Glomerular endothelial cell (primary cell): ENCODE measurements at regions not wholly inside any gene's neighbourhood (a gene's known extent, or its start where the extent isn't known, plus 50 kb on each side); places are given as distances from the start of the nearest gene placed in this dataset.
"Not testable (repeated sequence)": the region's sequence is repeated elsewhere in the genome, so short reads cannot be mapped to it uniquely, and the experiment has no call there.

Experiments used
- DNase-seq: peaks from one replicate; pipeline ENCODE4 v3.0.0-alpha.2; 2011; ENCODE audit warnings: low read depth, low spot score; ENCODE audit errors: extremely low read depth

DNA sequence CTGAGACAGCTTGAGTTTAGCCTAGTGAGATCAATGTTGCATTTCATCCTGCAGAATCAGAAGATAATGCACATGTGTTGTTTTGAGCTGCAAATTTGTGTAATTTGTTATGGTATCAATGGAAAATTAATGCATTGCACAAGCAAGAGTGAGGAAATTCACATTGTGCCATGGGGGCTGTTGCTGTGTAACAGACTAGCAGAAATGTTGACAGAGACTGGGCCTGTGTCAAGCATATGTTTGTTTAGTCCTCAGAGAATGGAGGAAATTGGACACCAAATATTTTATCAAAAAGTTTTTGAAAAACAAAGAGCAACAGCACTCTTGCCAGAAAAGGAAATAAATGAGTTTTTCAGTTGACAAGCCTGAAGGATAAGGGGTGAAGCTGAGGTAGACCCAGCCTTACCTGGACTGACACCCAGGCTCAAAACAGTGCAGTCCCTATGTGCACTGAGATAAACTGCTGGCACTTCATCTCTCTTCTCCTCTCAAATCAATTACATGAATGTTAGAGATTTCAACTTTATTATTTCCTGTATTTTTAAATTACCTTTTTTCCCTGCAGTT lies 1150.0 kb downstream of the FSCB start:
- no peak for DNase-seq

DNA sequence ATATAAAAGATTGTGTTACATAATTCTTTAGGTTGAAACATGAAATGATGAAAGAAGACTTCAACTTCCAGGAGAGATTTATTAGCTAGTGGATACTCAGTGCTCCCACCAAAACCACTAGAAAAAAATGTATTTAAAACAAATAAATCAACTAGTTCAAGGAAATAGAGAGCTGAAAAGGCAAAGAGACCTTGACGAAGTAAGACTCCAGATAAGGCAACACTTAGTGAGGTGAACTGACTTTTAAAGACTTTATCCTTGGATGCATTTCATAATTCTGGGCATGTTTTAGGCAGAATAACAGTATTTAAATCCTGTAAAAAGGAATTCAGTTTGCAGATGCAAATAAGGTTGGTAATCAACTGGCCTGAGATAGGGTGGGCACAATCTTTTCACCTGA lies 1150.7 kb downstream of the FSCB start:
- no peak for DNase-seq

DNA sequence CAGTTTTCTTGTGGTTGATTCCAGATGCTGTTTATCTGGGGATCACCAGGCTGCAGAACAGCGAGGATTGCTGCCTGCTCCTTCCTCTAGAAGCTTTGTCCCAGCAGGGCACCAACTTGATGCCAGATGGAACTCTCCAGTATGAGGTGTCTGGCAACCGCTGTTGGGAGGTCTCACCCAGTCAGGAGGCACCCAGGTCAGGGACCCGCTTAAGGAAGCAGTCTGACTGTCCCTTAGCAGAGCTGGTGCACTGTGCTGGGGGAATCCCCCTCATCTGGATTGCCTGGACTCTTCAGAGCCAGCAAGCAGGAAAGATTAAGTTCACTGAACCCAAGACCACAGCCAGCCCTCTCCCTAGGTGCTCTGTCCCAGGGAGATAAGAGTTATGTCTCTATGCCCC lies 1165.2 kb downstream of the FSCB start:
- no peak for DNase-seq

DNA sequence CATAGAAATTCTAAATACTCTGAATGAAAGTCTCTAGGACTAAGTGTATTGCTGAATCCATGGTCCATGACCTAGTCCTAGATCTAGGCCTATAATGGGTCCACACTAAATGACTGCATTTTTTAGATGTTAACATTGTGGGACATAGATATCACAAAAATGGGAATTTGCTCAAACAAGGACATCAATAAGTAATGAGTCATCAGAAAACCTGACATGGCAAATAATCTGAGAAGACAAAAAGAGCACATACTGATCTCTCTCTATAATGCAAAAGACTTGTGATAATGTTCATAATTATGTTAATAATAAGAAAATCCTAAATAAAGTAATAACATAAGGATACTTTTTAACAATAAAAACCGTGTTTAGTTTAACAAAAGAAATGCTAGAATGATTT lies 1168.4 kb downstream of the FSCB start:
- no peak for DNase-seq

DNA sequence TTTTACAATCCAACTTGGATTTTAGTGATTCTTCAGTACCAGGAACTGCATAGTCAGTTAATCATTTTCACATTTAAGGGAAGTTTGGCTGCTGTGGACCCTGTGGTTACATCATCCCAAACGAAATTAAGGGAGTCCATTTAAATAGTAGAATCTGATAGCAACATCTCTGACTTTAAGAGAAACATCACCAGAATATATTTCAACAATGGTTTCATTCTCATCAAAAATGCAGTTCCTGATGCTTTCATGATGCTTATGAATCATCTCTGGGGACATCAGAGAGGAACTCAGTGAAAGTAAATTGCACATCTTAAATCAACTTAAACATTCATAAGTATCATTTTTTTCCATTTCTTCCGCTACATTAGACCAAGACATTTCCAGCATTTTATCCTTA lies 1170.7 kb downstream of the FSCB start:
- no peak for DNase-seq

DNA sequence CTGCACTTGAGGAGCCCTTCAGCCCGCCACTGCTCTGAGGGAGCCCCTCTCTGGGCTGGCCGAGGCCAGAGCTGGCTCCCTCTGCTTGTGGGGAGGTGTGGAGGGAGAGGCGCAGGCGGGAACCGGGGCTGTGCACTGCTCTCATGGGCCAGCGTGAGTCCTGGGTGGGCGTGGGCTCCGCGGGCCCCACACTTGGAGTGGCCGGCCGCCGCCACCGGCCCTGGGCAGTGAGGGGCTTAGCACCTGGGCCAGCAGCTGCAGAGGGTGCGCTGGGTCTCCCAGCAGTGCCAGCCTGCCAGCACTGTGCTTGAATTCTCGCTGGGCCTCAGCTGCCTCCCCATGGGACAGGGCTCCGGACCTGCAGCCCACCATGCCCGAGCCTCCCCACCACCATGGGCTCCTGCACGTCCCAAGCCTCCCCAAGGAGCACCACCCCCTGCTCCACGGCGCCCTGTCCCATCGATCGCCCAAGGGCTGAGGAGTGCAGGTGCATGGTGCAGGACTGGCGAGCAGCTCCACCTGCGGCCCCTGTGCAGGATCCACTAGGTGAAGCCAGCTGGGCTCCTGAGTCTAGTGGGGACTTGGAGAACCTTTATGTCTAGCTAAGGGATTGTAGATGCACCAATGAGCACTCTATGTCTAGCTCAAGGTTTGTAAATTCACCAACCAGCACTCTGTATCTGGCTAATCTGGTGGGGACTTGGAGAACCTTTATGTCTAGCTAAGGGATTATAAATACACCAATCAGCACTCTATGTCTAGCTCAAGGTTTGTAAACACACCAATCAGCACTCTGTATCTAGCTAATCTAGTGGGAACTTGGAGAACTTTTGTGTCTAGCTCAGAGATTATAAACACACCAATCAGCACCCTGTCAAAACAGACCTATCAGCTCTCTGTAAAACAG lies 1180.3 kb downstream of the FSCB start:
- DNase-seq, result not testable (repeated sequence)

DNA sequence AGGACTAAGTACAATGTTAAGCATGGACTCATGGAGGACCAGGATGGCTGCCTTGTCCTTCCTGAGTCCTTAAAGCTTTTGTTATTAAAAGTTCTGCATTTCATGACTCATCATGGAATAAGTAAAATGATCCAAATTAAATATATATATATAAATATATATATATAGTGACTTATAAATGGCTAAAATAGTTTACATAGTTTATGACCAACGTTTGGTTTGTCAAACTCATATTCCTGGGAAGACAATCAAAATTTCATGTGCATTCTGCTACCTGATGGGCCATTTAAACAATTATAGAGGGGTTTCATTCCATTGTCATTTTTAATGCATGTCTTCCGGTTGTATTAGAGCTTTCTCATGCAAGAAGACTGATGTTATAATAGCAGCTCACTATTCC lies 1190.7 kb downstream of the FSCB start:
- no peak for DNase-seq

DNA sequence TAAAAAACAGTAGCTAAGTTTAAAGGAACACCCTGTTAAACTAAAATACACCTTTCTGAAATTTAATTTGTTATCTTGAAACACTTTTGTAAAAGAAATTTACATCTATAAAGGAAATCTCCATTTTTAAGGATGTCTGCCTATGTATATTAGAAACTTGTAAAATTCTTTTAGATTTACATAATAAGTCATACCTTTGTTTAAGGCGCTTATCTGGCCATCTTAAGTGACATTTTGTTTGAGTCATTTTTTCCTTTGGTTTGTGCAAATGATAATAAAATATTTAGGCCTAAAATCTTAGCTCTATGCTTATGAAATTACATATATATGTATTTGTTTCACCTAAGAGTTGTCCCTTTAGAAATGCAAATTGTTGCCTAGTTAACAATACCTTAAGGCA lies 1193.4 kb downstream of the FSCB start:
- no peak for DNase-seq

DNA sequence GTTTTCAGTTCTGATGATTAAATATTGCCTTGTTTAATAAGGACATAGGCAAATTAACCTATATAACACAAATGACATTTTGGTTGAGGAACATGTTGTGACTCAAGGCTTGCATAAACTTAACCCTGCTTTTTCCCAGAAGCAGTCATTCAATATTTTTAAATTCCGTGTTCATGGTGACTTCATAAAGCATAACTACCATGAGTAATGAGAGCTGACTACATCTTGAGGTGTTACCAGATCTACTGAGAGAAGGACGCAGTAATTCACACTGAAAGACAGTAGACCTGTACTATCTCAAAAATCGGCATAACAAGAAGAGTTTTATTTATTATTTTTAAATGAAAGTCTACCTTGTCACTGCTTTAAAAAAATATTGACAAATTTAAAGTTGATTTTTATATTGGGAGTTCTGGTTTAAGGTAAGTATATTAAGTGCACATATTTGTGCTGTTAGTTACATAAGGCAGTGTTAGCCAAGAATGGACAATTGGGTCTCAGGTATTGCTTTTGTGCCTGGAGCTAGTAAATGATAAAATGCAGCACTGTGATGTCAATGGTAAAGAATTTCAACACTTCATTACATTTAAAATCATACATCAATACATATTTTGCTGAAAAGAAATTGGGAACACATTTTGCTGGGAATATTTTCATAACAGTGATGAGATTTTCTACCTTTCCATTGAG lies 1198.5 kb downstream of the FSCB start:
- no peak for DNase-seq

DNA sequence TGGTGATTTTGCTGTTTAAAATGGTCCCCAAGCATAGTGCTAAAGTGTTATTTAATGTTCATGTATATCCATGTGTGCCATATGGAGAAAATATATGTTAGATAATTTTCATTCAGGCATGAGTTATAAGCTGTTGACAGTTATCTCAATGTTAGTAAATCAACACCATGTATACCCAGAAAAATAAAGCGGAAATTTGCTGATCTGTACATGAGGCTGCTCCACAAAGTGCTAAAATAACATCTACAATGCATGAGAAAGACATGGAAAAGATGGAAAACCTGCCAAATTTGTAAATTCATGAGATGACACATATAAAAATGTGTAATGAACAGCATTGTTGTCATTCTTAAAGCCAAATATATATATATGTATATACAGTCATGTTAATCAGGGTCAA lies 1199.2 kb downstream of the FSCB start:
- DNase-seq, result no peak

DNA sequence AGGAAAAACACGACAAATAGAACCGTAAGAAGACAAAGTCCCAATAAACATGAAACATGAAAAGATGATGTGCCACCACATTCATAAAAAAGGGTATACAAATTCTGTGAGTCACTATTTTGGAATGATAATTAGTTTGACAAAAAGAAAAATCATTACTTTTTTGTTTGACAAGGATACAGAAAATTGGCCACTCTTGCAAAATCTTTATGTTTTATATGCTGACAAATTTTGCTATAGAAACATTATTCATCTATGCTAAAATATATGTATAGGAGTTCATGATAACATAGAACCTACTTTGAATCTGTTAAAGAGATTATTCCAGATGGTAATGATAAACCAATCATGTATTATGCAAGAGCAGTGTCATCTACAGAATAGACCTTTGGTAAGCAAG lies 1201.0 kb downstream of the FSCB start:
- no peak for DNase-seq

DNA sequence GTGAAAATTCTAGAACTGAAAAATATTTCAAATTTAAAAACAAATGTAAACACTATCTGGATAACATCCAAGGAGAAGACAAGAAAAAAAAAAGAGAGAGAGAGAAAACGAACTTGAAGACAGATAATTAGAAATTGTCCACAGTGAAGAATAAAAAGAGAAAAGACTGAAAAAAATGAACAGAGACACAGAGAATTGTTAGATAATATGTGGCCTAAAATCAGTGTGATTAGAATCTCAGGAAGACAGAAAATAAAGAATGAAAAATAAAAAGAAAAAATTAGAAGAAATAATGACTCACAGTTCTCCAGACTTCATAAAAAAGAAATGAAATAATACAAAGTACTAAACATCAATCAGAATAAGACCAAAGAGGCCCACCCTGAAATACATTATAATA lies 1209.3 kb downstream of the FSCB start:
- no peak for DNase-seq

DNA sequence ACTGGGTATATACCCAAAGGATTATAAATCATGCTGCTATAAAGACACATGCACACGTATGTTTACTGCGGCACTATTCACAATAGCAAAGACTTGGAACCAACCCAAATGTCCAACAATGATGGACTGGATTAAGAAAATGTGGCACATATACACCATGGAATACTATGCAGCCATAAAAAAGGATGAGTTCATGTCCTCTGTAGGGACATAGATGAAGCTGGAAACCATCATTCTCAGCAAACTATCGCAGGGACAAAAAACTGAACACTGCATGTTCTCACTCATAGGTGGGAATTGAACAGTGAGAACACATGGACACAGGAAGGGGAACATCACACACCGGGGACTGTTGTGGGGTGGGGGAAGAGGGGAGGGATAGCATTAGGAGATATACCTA lies 1211.0 kb downstream of the FSCB start:
- not testable (repeated sequence) for DNase-seq

DNA sequence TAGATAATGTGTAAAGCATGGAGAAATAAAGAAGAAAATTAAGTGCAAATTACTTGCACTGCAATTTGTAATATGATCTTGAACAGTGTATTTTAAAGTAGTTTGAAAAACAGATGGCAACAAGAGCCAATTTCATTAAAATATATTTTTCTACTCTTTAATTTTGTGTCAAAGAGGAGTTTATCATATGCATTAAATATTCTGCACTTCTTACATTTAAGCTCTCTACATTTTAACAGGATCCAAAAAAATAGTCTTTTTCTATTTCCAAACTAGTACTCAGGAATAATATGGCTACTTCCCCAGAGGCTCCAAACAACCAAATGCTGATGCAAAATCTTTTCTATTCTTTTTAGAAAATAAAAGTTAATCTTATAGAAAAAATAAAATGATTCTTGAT lies 1221.5 kb downstream of the FSCB start:
- no peak for DNase-seq

DNA sequence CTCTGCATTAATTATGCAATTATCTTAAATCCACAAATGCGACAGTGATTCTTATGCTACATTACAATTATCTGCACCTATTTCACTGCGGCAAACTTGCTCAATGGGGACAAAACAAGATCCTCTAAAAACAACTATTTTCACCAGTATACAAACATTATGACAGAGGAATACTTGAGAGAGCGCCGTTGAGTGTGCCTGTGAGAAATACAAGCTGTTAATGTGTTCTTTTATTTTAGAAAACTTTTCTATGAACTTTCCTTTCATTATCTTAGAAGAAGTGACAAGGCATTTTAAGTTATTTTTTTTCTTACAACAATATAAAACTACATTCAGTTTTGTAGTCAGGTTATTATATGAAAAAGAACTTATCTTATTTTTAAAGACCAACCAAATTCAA lies 1247.0 kb downstream of the FSCB start:
- no peak for DNase-seq

DNA sequence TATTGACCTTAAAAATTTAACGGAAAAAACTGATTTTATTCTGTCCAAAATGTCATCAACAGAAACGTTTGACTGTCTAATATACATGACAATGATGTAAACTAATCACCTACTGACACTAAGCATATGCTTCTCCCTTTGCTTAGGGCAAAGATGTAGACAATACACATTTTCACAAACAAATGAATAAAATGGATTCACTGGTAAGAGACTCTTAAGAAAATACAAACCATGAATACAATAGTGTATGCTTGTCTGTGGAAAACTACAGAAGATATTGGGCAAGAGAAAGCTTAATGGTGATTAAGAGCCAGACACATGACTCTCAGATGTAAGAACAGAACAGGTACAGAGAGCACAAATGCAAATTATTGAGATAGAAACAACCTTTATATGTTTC lies 1248.7 kb downstream of the FSCB start:
- DNase-seq, result no peak

DNA sequence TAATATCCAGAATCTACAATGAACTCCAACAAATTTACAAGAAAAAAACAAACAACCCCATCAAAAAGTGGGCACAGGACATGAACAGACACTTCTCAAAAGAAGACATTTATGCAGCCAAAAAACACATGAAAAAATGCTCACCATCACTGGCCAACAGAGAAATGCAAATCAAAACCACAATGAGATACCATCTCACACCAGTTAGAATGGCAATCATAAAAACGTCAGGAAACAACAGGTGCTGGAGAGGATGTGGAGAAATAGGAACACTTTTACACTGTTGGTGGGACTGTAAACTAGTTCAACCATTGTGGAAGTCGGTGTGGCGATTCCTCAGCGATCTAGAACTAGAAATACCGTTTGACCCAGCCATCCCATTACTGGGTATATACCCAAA lies 1250.1 kb downstream of the FSCB start:
- DNase-seq, result not testable (repeated sequence)

DNA sequence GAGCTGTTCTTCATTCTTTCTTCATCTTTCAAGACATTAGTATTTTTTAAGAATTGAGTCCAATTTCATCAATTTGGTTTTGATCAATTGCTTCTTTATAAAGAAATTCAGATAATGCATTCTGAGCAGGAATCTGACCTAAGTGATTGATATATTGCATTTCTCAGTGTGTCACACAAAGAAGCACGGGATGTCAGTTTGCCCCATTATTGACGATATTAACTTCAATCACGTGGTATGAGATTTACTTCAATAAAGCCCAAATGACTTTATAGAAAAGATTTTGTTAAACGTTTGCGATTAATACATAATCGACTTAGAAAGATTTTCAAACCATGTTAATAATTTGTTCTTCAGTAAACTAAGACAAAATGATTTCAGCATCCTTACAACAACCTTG lies 1254.2 kb downstream of the FSCB start:
- no peak for DNase-seq

DNA sequence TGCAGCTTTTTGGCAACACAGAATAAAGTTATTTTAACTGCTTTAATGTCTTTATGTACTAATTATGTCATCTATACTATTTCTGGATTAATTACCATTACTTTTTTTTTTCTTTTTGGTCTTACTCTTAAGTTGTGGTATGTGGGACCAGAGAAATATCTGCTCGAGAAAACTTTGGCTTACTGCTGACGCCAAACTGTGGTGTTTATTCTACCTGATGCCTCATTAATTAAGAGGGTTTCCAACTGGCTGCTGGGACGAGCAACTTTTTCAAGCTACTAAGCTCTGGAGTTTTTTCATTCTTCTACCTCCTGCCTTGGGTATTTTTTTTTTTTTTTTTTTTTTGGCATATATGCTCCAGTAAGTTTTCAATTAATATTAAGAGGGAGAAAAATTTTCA lies 1257.5 kb downstream of the FSCB start:
- DNase-seq, result no peak

DNA sequence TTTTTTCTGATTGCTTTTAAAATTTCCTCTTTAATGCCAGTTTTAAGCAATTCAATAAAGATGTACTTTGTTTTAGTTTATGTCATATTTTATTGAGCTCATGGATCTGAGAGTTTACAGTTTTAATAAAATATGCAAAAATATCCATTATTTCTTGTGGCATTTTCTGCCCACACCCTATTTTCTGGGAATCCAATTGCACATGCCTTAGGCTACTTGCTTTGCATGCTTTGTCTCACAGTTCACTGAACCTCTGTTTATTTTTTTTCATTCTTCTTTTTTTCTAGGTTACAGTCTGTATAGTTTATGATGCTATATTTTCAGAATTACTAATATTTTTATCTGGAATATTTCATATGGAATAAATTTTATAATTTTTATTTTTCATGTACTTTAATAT lies 1258.0 kb downstream of the FSCB start:
- DNase-seq, result no peak

DNA sequence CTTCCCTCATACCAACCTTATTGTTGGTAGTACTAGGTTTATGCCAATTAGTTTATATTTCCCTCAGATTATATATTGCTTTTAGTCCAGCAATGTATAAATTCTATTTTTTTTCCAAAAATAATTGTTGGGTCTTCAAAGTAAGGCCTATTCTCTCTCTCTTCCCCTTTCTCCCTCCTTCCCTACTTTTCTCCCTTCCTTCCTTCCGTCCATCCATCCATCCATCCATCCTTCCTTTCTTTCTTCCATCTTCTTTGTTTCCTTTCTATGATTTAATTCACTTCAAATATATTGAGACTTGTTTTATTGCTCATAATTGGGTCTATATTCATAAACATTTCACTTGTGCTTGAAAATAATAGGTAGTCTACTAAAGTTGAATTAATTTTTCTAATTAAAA lies 1259.2 kb downstream of the FSCB start:
- DNase-seq, result no peak

DNA sequence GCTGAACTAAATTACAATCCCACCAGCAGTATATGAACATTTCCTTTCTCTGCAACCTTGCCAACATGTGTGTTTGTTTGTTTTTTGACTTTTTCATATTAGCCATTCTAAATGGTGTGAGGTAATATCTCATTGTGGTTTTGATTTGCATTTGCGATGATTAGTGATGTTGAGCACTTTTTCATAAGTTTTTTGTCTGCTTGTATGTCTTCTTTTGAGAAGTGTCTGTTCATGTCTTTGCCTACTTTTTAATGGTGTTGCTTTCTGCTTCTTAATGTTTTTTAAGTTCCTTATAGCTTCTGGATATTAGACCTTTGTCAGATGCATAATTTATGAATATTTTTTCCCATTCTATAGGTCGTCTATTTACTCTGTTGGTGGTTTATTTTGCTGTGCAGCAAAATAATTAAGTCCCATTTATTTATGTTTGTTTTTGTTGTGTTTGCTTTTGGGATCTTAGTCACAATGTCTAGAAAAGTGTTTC lies 1262.9 kb downstream of the FSCB start:
- DNase-seq, result no peak
